ENCODE measurements at regions not wholly inside any gene's neighbourhood (a gene's known extent, or its start where the extent isn't known, plus 50 kb on each side); places are given as distances from the start of the nearest gene placed in this dataset.

GRCh38 chr14:51307551-51307950, 67.5 kb downstream of the TMX1 start:
- DNase-seq: no peak

GRCh38 chr14:51308866-51309265, 68.8 kb downstream of the TMX1 start:
- DNase-seq: no peak

- DNase-seq: peak; percentile 4
These were observed 70.5 kb downstream of the TMX1 start for GRCh38 chr14:51310505-51310944.

GRCh38 chr14:51314321-51315015, 74.4 kb downstream of the TMX1 start:
- DNase-seq: no peak

- no peak for DNase-seq
These were observed 77.3 kb downstream of the TMX1 start for GRCh38 chr14:51317373-51317772.

- no peak for DNase-seq
These were observed 79.0 kb downstream of the TMX1 start for GRCh38 chr14:51318813-51319597.

GRCh38 chr14:51321036-51321435, 81.0 kb downstream of the TMX1 start:
- no peak for DNase-seq

GRCh38 chr14:51323492-51323891, 83.4 kb downstream of the TMX1 start:
- DNase-seq: no peak

- DNase-seq: no peak
These were observed 87.3 kb downstream of the TMX1 start for GRCh38 chr14:51327376-51327775.

GRCh38 chr14:51328064-51328771, 88.2 kb downstream of the TMX1 start:
- no peak for DNase-seq

GRCh38 chr14:51328772-51329353, 88.8 kb downstream of the TMX1 start:
- DNase-seq: no peak

GRCh38 chr14:51331486-51332367, 91.7 kb downstream of the TMX1 start:
- no peak for DNase-seq

GRCh38 chr14:51333299-51333698, 93.3 kb downstream of the TMX1 start:
- DNase-seq: no peak

GRCh38 chr14:51333901-51334521, 94.0 kb downstream of the TMX1 start:
- DNase-seq: no peak

GRCh38 chr14:51334566-51334965, 94.5 kb downstream of the TMX1 start:
- no peak for DNase-seq

GRCh38 chr14:51335531-51335930, 95.5 kb downstream of the TMX1 start:
- DNase-seq: no peak

- no peak for DNase-seq
These were observed 96.1 kb downstream of the TMX1 start for GRCh38 chr14:51335961-51336723.

GRCh38 chr14:51336734-51337133, 96.7 kb downstream of the TMX1 start:
- no peak for DNase-seq

- no peak for DNase-seq
These were observed 97.5 kb downstream of the TMX1 start for GRCh38 chr14:51337520-51337919.

GRCh38 chr14:51341338-51341737, 101.3 kb downstream of the TMX1 start:
- no peak for DNase-seq

GRCh38 chr14:51342226-51342625, 102.2 kb downstream of the TMX1 start:
- DNase-seq: no peak

Measured in NCI-H345 (cell line).